ENCODE measurements at regions not wholly inside any gene's neighbourhood (a gene's known extent, or its start where the extent isn't known, plus 50 kb on each side); places are given as distances from the start of the nearest gene placed in this dataset.
"Not testable (repeated sequence)": the region's sequence is repeated elsewhere in the genome, so short reads cannot be mapped to it uniquely, and the experiment has no call there.

GRCh38 chr1:73854527-73854926 lies 343.4 kb downstream of the LRRIQ3 start:
- DNase-seq (ENCODE audit: low read depth) = no peak

- DNase-seq (ENCODE audit: low read depth) = no peak
Observed at GRCh38 chr1:73842436-73842835, 355.5 kb downstream of the LRRIQ3 start.

GRCh38 chr1:73839922-73840321 lies 358.1 kb downstream of the LRRIQ3 start:
- no peak for DNase-seq (ENCODE audit: low read depth)

- no peak for DNase-seq (ENCODE audit: low read depth)
Observed at GRCh38 chr1:73832276-73833181, 365.4 kb downstream of the LRRIQ3 start.

DNA sequence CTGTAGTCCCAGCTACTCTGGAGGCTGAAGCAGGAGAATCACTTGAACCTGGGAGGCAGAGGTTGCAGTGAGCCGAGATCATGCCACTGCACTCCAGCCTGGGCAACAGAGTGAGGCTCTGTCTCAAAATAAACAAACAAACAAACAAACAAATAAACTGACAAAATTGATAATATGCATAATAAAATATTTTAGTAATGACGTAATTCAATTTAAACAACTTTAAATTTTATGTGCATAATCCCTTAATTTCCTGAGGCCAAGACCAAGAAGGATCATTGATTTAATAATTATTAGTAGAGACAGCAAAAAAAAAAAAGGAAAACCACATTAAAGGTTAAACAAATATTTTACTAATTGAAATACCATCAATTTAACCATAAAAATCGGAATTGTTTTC lies 370.7 kb downstream of the LRRIQ3 start:
- not testable (repeated sequence) for DNase-seq (ENCODE audit: low read depth)

- no peak for DNase-seq (ENCODE audit: low read depth)
Observed at GRCh38 chr1:73824065-73824464, 373.9 kb downstream of the LRRIQ3 start.

GRCh38 chr1:73821520-73821919 lies 376.5 kb downstream of the LRRIQ3 start:
- no peak for DNase-seq (ENCODE audit: low read depth)

GRCh38 chr1:73820843-73821242 lies 377.1 kb downstream of the LRRIQ3 start:
- no peak for DNase-seq (ENCODE audit: low read depth)

DNA sequence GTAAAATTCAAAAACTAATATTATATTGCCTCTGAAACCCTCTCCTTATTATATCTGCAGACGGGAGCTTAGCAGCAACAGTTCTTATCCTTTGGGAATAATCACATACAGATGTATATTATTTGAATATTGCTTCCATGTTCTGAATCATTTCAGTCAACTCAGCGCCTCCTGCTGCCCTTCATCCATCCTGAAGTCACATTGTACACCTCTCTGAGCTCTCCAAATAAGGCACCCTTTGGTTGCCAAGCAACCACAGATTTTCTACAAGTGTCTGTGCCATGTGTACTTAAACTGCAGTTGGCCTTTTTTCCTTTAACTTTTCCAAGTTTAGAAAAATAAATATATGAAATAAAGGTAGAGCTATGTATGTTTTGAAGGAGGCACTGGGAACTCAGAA lies 384.3 kb downstream of the LRRIQ3 start:
- no peak for DNase-seq (ENCODE audit: low read depth)

- peak; percentile 38 for DNase-seq (ENCODE audit: low read depth)
Observed at GRCh38 chr1:73813236-73813635, 384.7 kb downstream of the LRRIQ3 start.

- DNase-seq (ENCODE audit: low read depth) = no peak
Observed at GRCh38 chr1:73811798-73812197, 386.2 kb downstream of the LRRIQ3 start.

DNA sequence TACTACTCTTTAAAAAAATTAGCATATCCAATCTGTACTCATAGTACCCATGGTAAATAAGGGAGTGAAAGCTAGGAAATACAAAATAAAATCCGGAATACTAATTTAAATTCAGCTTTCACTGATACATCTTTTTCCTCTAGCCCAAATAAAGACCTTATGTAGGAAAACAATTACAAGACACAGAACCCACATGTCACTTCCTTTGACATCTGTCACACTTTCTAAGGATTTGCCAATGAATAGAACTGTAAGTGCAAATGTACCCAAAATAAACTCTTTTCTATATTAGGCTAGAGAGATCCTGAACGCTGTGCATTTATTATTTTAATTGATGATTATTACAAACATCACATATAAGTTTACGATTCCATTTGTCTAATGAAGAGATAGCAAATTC lies 393.0 kb downstream of the LRRIQ3 start:
- no peak for DNase-seq (ENCODE audit: low read depth)

- DNase-seq (ENCODE audit: low read depth) = no peak
Observed at GRCh38 chr1:73803380-73803779, 394.6 kb downstream of the LRRIQ3 start.

- no peak for DNase-seq (ENCODE audit: low read depth)
Observed at GRCh38 chr1:73801912-73802429, 396.0 kb downstream of the LRRIQ3 start.

GRCh38 chr1:73800376-73800775 lies 397.6 kb downstream of the LRRIQ3 start:
- no peak for DNase-seq (ENCODE audit: low read depth)

DNA sequence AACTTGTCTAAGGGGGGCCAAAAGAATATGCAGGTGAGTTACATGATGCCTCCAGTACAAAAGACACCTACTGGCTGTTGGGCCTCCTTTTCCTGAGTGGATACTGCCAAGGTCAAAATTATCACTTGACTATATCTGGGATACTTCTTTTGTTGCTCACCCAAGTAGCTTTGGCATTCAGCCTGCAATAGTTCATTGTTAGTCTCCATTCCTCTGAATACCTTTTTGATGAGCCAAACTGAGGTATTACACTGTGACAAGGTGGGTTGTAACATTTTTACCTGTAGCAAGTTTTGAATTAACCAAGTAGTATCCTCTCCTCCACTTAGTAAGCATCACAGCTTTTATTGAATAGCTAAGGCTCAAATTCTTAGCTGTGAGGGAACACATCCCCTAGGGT lies 408.0 kb downstream of the LRRIQ3 start:
- no peak for DNase-seq (ENCODE audit: low read depth)

DNA sequence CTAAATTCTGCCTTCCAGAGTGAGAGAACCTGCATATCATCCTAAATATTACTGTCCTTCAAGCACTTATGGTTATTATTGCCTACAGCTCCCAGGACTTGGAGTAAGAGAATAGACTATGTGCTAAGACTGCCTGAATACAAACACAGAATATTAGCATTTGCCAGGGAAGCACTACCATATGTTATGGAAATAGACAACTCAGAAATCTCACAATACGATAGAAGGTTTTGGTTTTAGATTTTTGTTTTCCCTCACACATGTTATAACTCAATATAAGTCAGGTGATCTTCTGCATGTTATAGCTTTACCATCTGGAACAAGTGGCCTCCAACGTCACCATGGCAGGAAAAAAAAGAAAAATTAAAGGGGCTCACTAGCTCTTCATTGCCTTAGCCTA lies 413.9 kb downstream of the LRRIQ3 start:
- DNase-seq (ENCODE audit: low read depth) = peak; percentile 61

DNA sequence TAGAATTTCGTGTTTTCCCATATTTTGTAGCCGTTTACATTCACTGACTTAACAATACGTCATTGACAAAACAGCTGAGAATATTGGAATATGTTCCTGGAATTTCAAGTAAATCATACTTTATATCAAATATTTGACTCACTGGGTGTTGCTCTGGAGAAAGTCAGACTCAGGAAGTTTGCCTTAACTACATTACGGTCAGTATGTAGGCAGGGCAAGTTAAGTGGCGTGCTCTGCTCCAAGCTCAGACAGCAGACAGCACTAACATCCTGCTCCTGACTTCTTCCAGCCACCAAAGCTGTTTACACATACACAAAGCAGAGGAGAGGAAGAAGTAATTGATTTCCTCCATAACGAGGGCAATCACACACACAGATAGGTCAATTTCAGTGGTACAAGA lies 414.6 kb downstream of the LRRIQ3 start:
- DNase-seq (ENCODE audit: low read depth) = peak; percentile 40

DNA sequence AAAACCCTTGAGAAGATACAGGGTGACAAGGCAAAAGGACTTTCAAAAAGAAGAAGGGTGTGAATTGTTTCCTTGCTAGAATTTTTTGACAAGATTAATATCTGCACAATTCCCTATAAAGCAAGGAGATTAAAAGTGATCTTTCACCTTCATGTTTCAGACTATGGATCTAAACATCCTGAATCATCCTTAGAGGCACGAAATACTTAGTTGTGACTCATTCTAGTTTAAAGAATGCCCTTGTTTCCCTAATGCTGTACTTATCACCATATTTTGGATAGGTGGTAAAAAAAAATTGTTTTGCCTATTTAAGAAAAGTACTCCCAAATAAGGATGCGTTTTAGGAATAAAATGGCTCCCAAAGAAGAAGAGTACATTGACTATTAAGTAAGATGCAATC lies 415.1 kb downstream of the LRRIQ3 start:
- DNase-seq (ENCODE audit: low read depth) = no peak

DNA sequence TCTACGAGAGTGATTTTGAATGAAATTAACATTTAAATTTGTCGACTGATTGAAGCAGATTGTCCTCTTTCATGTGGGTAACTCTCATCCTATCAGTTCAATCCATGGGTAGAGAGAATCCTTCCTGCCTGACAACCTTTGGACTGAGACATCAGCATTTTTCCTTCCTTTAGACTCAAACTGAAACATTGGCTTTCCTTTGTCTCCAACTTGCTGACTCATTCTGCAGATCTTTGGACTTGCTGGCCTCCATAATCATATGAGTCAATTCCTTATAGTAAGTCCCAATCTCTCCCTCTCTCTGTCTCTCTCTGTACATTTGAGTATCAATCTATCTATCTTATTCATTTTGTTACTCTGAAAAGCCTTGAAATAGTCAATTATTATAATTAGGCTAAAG lies 416.7 kb downstream of the LRRIQ3 start:
- DNase-seq (ENCODE audit: low read depth) = no peak

GRCh38 chr1:73778471-73778870 lies 419.5 kb downstream of the LRRIQ3 start:
- peak; percentile 96 for DNase-seq (ENCODE audit: low read depth)

DNA sequence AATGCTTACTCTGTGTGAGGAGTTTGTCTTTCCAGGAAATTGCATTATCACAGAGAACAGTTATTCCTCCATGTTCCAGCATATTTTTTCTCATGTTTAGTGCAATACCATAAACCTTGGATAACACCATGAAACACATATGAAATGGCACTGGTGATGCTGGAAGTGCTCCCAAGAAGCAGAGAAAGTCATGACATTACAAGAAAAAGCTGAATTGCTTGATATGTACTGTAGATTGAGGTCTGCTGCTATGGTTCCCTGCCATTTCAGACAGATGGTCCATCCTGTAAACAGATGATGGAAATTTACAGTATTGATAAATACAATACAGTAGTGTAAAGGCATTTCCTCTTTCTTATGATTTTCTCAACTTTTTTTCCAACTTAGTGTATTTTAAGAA lies 422.1 kb downstream of the LRRIQ3 start:
- no peak for DNase-seq (ENCODE audit: low read depth)

DNA sequence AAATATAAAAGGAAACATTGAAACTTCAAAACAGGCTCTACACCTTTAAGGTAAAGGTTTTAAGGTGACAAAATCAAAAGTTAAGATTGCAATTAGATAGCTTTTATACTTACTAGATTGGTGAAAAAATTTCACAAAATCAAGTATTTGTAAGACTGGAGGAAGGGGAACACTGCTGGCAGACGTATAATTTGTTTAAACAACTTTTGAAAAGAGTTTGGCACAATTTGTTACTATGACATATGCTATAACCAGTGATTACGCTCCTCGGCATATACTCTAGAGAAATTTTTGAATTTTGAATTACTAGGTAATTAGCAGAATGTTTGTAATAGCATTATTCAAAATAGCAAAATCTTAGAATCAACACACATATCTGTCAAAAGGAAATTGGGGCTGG lies 425.0 kb downstream of the LRRIQ3 start:
- no peak for DNase-seq (ENCODE audit: low read depth)

- DNase-seq (ENCODE audit: low read depth) = no peak
Observed at GRCh38 chr1:73771396-73771795, 426.6 kb downstream of the LRRIQ3 start.

All from forelimb muscle (tissue), 1 donor.